Nephron progenitor cell (in vitro differentiated cells): ENCODE measurements at regions not wholly inside any gene's neighbourhood (a gene's known extent, or its start where the extent isn't known, plus 50 kb on each side); places are given as distances from the start of the nearest gene placed in this dataset.
"Not testable (repeated sequence)": the region's sequence is repeated elsewhere in the genome, so short reads cannot be mapped to it uniquely, and the experiment has no call there.

Source experiments
- DNase-seq: peaks from one replicate; pipeline ENCODE4 v3.0.0; 2021
- H3K27ac Mint-ChIP-seq: 2 replicates; pipeline ENCODE4 v1.8.0; 2021; ENCODE audit warnings: mild to moderate bottlenecking, moderate library complexity, mixed read lengths
- H3K27me3 Mint-ChIP-seq: 2 replicates; pipeline ENCODE4 v1.8.0; 2021; ENCODE audit warnings: mild to moderate bottlenecking, low read depth, mixed read lengths; ENCODE audit not compliant: poor library complexity
- H3K36me3 Mint-ChIP-seq: 2 replicates; pipeline ENCODE4 v1.8.0; 2021; ENCODE audit warnings: low read depth, mixed read lengths
- H3K4me1 Mint-ChIP-seq: 2 replicates; pipeline ENCODE4 v1.8.0; 2021; ENCODE audit warnings: mixed read lengths
- H3K4me3 Mint-ChIP-seq: 2 replicates; pipeline ENCODE4 v1.8.0; 2021; ENCODE audit warnings: mild to moderate bottlenecking, moderate library complexity, mixed read lengths
- H3K9me3 Mint-ChIP-seq: 2 replicates; pipeline ENCODE4 v1.8.0; 2021; ENCODE audit warnings: mild to moderate bottlenecking, moderate library complexity, mixed read lengths
- TF ChIP-seq, protein P1 (sequence below): fragments of 200-600 bp; sonication (generic); IDR thresholded peaks from 2 replicates; pipeline ENCODE4 v1.5.0; 2021; ENCODE audit warnings: antibody characterized with exemption

- TF ChIP-seq, protein P1, sequence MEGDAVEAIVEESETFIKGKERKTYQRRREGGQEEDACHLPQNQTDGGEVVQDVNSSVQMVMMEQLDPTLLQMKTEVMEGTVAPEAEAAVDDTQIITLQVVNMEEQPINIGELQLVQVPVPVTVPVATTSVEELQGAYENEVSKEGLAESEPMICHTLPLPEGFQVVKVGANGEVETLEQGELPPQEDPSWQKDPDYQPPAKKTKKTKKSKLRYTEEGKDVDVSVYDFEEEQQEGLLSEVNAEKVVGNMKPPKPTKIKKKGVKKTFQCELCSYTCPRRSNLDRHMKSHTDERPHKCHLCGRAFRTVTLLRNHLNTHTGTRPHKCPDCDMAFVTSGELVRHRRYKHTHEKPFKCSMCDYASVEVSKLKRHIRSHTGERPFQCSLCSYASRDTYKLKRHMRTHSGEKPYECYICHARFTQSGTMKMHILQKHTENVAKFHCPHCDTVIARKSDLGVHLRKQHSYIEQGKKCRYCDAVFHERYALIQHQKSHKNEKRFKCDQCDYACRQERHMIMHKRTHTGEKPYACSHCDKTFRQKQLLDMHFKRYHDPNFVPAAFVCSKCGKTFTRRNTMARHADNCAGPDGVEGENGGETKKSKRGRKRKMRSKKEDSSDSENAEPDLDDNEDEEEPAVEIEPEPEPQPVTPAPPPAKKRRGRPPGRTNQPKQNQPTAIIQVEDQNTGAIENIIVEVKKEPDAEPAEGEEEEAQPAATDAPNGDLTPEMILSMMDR: no peak
- Mint-ChIP-seq H3K27ac (no peak overlapping the region), H3K4me1 (peaks cover 10% of the 10 kb centered on the region), H3K4me3 (no peak overlapping the region), H3K36me3 (no peaks in the 10 kb centered on the region), H3K9me3 (no peaks in the 10 kb centered on the region), H3K27me3 (no peaks in the 10 kb centered on the region)
- no peak for DNase-seq
These were observed 54.3 kb upstream of the FRMD6 start for GRCh38 chr14:51597261-51598001.

GRCh38 chr14:51598924-51599600 is 52.6 kb upstream of the FRMD6 start:
- not testable (repeated sequence) for H3K27ac Mint-ChIP-seq, H3K4me3 Mint-ChIP-seq, H3K9me3 Mint-ChIP-seq, H3K4me1 Mint-ChIP-seq, H3K27me3 Mint-ChIP-seq, DNase-seq, H3K36me3 Mint-ChIP-seq

- TF ChIP-seq, protein P1: no peak
These were observed 51.1 kb upstream of the FRMD6 start for GRCh38 chr14:51600658-51601057.

More at GRCh38 chr14:51600658-51601057, 51.1 kb upstream of the FRMD6 start:
- DNase-seq: no peak
- Mint-ChIP-seq H3K27ac (no peak overlapping the region), H3K36me3 (no peaks in the 10 kb centered on the region), H3K27me3 (peaks cover 2% of the 10 kb centered on the region), H3K4me1 (peaks cover 10% of the 10 kb centered on the region), H3K4me3 (no peak overlapping the region), H3K9me3 (no peaks in the 10 kb centered on the region)
